BE2C (cell line): ENCODE measurements at regions not wholly inside any gene's neighbourhood (a gene's known extent, or its start where the extent isn't known, plus 50 kb on each side); places are given as distances from the start of the nearest gene placed in this dataset.

Source experiments
- DNase-seq: peaks from one replicate; pipeline ENCODE4 v3.0.0-alpha.2; 2020
- H3K27me3 ChIP-seq: fragments of 250-450 bp; sonication (Bioruptor Pico); 2 replicates; pipeline ENCODE4 v1.5.1; 2020; ENCODE audit warnings: mild to moderate bottlenecking
- H3K36me3 ChIP-seq: fragments of 250-450 bp; sonication (Bioruptor Pico); 2 replicates; pipeline ENCODE4 v1.5.1; 2020; ENCODE audit warnings: mild to moderate bottlenecking
- H3K4me1 ChIP-seq: fragments of 250-450 bp; sonication (Bioruptor Pico); 2 replicates; pipeline ENCODE4 v1.5.1; 2020
- H3K4me3 ChIP-seq: 2 replicates; pipeline ENCODE4 v1.5.1; 2011; ENCODE audit warnings: low read depth, low read length
- H3K9me3 ChIP-seq: fragments of 250-450 bp; sonication (Bioruptor Pico); 2 replicates; pipeline ENCODE4 v1.5.1; 2020
- CTCF ChIP-seq: IDR thresholded peaks from 2 replicates; pipeline ENCODE4 v1.5.1; 2012; ENCODE audit warnings: mild to moderate bottlenecking, low read depth, low read length

GRCh38 chr9:78874061-78874460 is 577.1 kb downstream of the PSAT1 start:
- DNase-seq, result no peak
- Histone ChIP-seq H3K9me3 (no peaks in the 10 kb centered on the region), H3K4me3 (no peak overlapping the region), H3K4me1 (no peaks in the 10 kb centered on the region), H3K36me3 (no peaks in the 10 kb centered on the region), H3K27me3 (no peaks in the 10 kb centered on the region)
- no peak for TF ChIP-seq CTCF

GRCh38 chr9:78879324-78880100 is 582.6 kb downstream of the PSAT1 start:
- no peaks in the 10 kb centered on the region for H3K36me3 ChIP-seq
- H3K27me3 ChIP-seq, result no peaks in the 10 kb centered on the region
- TF ChIP-seq CTCF, result no peak
- DNase-seq, result no peak
- H3K4me1 ChIP-seq, result no peaks in the 10 kb centered on the region
- no peak overlapping the region for H3K4me3 ChIP-seq
- no peaks in the 10 kb centered on the region for H3K9me3 ChIP-seq

DNA sequence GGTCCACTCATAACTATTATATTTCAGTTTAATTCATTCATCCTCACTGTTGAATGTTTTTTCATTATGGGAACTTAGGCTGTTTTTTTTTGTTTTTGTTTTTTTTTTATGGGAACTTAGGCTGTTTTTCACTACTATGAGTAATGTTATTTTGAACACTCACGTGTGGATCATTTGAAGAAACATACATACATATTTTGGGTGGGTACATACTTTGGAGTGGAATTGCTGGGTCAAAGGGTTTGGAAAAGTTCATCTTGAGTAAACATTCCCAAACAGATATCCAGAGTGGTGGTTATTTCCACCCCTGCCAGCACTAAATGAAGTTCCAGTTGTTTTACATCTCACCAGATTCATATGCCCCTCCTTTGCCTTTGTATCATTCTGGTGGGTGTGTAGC is 584.4 kb downstream of the PSAT1 start:
- Histone ChIP-seq H3K27me3 (no peaks in the 10 kb centered on the region), H3K9me3 (no peaks in the 10 kb centered on the region), H3K4me3 (no peak overlapping the region), H3K36me3 (no peaks in the 10 kb centered on the region), H3K4me1 (no peaks in the 10 kb centered on the region)
- no peak for DNase-seq
- no peak for TF ChIP-seq CTCF

DNA sequence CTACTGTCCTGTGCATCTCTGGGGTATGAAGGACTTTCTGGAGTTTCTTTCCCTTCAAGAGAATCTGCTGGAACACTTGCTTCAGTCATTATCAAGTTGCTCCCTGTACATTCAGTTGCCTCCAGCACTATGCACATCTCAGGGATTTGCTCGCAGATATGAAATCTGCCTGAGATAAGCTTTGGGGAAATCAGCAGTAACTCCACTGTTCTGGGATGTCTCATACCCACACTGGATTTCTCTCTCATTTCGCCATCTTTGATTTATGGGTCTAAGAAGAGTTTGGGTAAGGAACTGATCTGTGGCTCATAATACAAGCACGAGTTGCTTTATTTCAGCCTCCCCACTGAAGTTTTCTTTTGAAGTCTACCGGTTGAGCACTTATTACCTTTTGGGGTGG is 585.6 kb downstream of the PSAT1 start:
- no peaks in the 10 kb centered on the region for H3K9me3 ChIP-seq
- no peak overlapping the region for H3K4me3 ChIP-seq
- no peaks in the 10 kb centered on the region for H3K27me3 ChIP-seq
- no peak for DNase-seq
- H3K4me1 ChIP-seq, result no peaks in the 10 kb centered on the region
- TF ChIP-seq CTCF, result no peak
- H3K36me3 ChIP-seq, result no peaks in the 10 kb centered on the region

GRCh38 chr9:78884611-78885150 is 587.8 kb downstream of the PSAT1 start:
- Histone ChIP-seq H3K4me1 (no peaks in the 10 kb centered on the region), H3K9me3 (no peaks in the 10 kb centered on the region), H3K4me3 (no peak overlapping the region), H3K36me3 (no peaks in the 10 kb centered on the region), H3K27me3 (no peaks in the 10 kb centered on the region)
- DNase-seq, result no peak
- TF ChIP-seq CTCF, result no peak

DNA sequence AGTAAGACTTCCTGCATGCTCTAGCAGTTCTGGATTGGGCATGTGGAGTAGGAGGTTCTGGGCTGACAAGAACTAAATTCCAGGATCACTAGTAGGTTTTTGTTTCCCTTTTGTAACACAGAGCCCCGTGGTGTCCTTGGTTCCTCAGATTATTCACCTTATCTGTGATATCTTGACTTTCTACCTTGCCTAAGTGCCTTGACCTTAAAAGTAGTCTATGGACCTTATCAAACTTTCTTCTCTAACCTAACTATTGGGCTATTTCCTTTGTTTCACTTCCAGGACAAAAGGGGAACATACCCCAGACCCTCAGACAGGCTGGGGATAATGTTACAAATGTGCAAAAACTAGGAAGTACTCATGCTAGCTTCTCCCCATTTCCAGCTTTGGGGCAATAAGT is 595.3 kb downstream of the PSAT1 start:
- TF ChIP-seq CTCF, result no peak
- H3K4me3 ChIP-seq, result no peak overlapping the region
- H3K36me3 ChIP-seq, result no peaks in the 10 kb centered on the region
- no peaks in the 10 kb centered on the region for H3K4me1 ChIP-seq
- DNase-seq, result no peak
- H3K27me3 ChIP-seq, result no peaks in the 10 kb centered on the region
- no peaks in the 10 kb centered on the region for H3K9me3 ChIP-seq
